DMS 273 treated with DMSO at 0.1 percent for 48 hours (cell line): ENCODE measurements at regions not wholly inside any gene's neighbourhood (a gene's known extent, or its start where the extent isn't known, plus 50 kb on each side); places are given as distances from the start of the nearest gene placed in this dataset.
"Not testable (repeated sequence)": the region's sequence is repeated elsewhere in the genome, so short reads cannot be mapped to it uniquely, and the experiment has no call there.

Source experiments
- DNase-seq: peaks from one replicate; lab custom pipeline; 2025; lab: John Stamatoyannopoulos, UW

DNA sequence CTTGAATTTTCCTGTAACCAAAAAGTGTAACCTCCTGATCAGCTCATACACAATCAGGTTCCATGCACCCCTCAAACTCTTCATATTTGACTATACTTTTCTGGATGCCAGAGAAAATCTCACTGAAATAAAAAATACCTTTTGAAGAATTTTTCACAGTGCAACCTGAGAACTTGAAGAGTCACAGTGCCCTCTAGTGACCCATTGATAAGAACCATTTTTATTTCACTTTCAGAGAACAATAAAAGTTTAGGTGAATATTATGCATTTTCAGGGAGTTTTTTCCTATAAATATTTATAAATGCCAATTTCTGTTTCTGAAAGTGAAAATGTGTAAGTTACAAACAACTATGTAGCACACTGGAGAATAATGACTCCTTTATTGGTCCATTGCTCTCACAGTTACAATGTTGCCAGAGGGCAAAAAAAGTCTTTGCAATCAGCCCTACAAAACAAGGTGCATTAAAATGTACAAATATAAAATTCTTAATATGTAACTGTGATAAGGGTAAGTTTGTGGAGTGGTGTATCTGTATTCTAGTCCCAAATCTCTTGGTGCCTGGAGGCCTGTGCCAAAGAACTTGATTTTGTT, 153.6 kb upstream of the INTU start:
- DNase-seq: no peak

DNA sequence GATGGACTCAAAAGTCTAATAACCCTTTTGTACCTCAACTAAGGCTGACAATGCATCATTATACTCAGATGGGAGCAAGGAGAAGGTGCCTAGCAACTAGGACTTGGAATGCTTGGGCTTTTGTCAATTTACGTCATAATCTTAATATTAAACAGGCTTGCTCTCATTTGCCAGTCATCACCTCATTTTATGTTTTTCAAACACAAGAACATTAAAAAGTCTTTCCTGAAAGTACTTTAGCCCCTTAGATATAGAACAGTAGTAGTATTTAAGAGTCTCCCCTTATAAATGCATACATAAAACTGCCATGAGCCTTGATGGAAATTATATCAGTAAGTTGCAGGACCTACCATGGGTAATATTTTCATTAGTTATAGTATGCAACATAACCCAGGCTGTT, 150.7 kb upstream of the INTU start:
- DNase-seq: no peak

DNA sequence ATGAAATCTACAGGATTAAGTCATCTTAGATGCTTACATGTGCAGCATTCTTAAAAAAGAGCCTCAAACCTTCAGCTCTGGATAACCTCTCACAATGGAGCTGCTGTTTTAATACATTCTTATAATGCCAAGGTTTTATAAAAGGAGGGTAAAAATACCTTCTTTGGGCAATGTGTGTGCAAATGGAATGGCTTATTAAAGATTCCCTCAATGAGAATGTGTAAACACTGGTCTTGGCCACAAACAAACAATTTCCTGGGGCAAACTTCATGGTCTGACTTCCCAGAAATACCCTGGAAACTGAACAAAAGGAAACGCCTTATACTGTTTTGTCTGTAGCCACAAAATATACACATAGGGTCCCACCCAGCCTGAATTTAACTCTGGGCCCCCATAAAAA, 148.6 kb upstream of the INTU start:
- DNase-seq: no peak

DNA sequence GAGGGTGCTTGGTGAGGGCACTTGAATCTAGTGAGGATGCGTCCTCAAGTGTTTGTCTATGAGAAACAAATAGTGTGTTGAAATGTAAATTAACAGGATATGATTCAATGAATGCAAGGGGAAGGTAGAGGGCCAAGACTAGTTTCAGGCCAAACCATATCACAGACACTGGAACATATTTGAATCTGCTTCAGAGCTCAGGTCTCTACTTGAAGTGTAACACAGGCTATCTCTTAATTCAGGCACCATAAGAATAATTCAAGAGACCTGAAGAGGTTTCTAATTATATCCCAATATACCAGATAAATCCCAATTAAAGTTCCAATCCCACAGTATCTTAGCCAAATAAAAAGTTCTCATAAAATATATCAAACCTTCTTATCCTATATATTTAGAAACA, 146.5 kb upstream of the INTU start:
- no peak for DNase-seq

DNA sequence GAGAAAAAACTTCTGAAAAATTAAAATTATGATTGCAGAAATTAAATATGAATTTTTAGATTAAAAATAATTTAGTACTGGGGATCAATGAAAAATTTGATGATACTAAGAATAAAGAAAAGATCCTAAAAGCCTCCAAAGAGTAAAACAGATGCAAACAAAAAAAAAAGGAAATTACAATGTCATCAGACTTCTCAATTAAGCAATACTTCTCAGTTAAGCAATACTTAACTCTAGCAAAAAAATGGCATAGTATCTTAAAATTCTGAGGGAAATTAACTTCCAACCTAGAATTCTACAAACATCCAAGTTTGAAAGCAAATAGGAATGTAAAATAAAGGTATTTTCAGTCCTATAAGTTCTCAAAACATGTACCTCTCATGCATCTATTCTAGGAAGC, 141.2 kb upstream of the INTU start:
- no peak for DNase-seq

DNA sequence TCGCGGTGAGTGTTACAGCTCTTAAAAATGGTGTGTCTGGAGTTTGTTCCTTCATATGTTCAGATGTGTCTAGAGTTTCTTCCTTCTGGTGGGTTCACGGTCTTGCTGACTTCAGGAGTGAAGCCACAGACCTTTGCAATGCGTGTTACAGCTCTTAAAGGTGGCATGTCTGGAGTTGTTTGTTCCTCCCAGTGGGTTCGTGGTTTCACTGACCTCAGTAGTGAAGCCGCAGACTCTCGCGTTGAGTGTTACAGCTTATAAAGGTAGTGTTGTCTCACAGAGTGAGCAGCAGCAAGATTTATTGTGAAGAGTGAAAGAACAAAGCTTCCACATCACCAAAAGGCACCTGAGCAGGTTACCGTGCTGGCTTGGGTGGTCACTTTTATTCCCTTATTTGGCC, 135.9 kb upstream of the INTU start:
- not testable (repeated sequence) for DNase-seq

DNA sequence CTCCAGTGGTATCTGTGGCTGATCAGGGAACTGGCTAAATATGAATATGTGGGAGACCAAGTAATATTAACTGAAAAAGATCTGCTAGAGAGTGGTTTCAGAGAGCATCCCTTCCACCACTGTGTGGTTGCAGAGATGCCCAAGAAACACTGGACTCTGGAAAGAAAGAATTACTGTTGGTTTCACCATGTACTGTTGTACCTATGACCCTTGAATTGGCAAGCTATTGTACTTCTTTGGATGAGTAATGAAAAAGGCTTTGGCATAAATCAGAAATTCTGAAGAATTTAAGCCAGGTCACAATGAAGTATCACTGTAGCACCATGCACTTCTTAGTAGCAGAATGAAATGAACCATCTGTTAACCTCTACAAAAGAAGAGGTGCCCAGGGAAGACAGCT, 134.4 kb upstream of the INTU start:
- DNase-seq: no peak

DNA sequence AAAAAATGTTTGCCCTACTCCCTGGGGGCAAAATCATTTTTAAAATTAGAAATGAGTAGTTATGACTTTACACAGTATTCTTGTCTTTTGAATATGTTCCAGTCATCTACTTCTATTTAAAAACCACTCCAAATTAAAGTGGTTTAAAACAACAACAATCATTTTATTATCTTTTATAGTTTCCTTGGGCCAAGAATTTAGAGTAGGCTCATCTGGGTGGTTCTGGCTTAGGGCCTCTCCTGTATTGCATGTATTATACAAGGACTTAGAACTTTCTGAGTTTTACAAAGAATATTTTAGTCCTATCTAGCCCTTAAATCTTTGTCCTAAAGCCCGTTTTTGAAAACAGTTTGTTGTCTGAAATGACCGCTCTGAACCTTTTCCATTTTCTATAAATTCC, 132.5 kb upstream of the INTU start:
- DNase-seq: no peak

DNA sequence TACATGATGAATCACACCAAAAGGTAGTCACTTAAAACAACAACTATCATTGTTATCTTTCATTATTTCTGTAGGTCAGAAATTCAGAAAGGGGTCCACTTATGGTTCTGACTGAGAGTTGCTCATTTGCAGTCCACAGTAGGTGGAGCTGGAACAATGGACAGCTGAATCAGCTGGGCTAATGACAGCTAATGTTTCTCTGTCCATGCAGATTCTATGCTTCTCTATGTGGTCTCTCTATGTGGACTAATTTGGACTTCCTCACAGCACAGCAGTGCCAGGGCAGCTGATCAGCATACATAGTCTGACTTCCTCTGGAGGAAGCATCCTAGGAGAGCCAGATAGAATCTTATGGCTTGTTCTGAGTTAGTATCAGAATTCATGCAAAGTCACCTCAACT, 131.7 kb upstream of the INTU start:
- no peak for DNase-seq

DNA sequence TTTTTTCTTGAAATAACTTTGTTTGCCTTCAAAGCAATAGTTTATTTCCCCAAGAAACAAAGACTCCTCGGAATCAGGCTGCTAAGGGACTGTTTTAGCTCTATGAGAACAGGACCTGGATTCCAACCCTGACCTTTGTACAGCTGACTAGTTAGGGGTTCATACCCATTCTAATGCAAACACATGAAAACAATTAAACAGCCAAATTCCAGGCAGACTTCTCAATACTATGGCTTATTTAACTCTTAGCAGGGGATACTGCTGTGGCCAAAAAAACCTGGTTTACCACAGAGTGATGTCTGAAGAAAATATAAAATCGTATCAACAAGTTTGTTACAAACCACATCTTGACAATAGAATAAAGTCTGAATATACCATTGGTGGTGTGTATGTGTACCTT, 129.6 kb upstream of the INTU start:
- DNase-seq: no peak

DNA sequence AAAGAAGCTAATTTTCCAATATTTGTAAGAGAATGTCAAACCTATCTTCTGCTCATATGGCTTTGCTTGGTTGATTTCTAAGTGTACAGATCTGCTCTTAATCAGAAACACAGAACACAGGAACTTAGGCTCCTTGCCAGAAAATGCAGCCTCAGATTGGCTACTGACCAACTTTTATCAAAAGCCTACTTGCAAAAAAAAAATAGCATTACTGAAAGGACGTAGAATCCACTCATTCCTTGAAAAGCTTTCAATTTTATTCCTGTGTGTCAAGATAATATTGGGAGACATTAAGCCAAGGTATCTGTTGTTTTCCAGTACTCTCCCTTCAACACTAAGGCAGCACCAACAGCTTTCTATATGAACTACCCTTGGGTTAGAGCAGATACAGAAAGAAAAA, 127.6 kb upstream of the INTU start:
- DNase-seq: no peak

DNA sequence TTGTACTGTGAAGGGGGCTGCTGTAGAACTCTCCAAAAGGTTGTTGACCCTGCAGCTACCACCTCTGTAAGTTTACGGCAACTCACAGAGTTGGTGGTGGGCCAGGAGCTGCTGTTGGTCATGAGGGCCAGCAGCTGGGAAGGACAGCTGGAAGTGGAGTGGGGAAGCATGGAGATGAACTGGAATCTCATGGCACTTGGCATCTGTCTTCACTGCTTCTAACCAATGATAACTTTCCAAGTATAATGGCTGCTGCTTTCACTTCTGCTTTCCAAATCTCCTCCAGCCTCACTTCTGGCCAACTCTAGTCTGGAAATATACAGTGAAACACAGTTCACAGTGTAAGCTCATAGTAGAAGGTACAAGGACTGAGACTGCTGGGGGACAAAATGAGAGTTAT, 126.5 kb upstream of the INTU start:
- no peak for DNase-seq

DNA sequence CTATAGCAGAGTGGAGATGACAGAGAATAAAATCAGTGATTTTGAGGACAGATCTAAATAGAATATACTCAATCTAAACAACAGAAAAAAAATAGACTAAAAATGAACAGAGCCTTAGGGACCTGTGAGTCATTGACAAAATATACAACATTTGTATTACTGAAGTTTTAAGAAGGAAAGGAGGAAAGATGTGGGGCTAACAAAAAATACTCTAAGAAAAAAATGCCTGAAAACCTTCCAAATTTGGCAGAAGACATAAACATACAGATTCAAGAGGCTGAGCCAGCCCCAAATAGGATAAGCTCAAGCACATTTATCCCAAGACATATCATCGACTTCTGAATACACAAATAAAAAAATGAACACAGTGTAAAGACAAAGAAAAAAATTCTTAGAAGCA, 123.6 kb upstream of the INTU start:
- no peak for DNase-seq

DNA sequence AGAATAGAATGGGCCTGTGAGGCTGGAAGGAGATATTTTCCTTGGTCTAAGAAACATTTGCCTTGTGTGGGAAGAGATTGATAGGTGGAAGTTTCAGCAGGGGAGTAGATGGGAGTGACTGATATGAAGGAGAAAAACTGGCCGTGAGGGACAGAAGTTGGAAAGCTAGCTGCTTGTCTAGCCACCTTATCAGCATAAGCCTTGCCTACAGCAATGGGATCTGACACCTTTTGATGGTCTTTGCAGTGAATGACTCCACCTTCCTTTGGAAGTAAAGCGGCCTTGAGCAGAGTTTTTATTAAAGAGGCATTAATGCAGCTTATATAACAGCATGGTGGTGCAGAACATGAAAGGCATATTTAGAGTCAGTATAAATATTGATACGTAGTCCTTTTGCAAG, 120.1 kb upstream of the INTU start:
- DNase-seq: not testable (repeated sequence)

DNA sequence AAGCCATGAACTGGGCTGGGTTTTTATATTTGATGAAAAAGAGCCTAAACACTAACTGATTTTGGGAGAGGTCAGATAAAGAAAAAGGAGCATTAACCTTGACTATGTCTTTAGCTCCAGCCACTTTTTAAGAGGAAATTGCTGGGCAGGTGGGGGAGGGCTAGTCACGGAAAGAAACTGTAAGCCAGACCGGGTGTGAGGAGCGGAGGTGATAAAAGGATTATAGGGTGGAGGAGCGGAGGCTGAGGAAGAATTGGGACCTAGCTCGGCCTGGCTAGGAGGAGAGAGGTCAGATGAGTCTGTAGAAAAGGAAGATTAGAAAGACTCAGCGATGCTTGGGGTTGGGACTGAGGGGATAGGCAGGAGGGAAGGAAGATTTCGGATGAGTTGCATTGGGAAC, 117.5 kb upstream of the INTU start:
- not testable (repeated sequence) for DNase-seq

DNA sequence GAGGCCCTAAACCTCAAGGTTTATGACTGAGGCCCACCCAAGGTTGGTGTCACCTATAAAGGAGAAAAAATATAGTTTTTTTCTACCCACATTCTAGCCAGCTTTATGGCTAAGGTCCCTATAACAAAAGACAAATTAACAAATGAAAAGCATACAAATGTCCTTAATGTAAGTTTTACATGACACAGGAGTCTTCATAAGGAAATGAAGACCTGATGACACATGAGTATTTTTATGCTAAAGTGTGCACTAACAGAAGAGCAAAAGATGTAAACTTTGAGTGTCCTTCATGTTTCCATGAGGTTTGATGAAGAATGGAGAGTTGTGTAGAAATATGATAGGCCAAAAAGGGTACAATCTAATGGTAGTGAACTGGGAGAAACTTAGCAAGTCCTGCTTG, 114.7 kb upstream of the INTU start:
- no peak for DNase-seq

DNA sequence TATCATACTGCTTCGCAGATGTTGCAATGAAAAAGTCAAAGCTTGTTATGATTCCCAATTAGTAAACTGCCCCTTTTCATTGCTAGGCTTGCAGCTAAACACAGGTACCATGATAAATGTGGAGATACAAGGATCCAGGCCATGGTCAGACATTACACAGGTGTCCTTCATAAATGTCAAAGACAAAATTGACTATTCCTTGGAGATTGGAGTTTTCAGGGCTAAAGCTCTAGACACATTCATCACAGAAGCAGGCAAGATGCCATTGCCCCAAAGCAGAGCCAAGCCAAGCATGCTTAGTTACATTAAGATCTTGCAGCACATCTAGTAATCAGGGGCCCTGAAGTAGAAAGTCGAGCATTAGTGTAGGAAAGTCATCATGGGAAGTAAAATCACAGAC, 111.3 kb upstream of the INTU start:
- DNase-seq: no peak

DNA sequence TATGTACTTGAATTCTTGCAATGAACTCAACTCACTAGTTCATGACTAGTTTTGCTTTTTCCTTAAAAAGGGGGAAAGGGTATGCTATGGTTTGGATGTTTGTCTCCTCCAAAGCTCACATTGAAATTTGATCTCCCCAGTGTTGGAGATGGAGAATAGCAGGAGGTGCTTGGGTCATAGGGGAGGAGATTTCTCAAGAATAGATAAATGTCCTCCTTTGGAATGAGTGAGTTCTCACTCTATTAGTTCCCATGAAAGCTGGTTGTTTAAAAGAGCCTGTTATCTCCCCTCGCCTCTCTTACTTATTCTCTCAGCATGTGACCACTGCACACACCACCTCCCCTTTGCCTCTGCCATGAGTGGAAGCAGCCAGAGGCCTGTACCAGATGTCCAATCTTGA, 109.4 kb upstream of the INTU start:
- DNase-seq: no peak

DNA sequence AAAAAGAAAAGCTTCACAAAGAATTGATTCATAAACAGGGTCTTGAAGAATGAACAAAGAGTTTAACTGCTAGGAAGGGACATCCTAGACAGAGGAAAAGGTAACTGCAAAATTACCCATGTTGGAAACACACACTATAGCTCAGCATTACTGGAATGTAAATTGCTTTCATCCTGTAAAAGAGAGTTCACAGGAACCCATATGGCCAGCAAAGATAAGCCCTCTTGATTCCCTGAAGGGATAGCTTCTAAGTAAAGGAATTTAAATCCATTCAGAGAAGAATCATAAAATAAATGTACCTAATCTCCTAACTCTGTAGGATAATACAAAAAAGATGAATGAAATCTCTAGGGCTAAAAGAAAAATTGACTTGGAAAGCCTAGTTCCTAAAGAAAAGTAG, 107.1 kb upstream of the INTU start:
- no peak for DNase-seq

DNA sequence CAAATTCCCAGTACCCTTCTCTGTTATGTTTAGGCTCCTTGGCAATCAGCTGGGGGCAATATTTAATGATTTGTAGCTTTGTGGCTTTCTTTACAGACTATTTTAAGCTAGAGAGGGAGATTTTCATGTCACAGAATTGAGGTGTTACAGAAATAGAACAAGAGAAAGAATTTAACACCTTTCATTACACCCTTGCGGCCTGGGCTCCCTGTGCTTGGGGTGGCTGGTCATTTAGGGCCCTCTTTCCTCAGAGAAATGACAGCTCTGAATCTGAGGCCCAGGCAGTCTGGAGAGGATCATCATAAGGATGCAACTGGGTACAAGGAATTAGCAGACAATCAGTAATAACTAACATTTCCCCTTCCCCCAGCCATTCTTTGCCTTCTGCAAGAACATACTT, 104.5 kb upstream of the INTU start:
- no peak for DNase-seq

DNA sequence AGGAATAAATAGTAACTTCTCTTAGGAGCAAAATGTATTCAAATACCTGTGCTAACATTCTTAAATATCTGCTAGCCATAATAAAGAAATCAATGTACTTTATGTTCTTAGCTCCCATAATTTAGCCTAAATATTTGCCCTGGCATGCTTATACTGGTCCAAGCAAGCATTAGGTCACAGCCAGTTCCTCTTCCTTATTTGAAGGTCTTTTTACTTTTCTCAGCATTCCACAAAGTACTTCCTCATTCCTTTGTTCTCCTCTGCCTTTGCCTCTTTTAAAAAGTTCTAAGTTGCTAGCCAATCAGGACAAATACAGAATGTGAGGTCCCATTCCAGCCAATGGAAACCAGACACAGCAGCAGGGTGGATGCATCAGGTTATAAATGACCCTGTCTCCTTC, 102.9 kb upstream of the INTU start:
- not testable (repeated sequence) for DNase-seq

DNA sequence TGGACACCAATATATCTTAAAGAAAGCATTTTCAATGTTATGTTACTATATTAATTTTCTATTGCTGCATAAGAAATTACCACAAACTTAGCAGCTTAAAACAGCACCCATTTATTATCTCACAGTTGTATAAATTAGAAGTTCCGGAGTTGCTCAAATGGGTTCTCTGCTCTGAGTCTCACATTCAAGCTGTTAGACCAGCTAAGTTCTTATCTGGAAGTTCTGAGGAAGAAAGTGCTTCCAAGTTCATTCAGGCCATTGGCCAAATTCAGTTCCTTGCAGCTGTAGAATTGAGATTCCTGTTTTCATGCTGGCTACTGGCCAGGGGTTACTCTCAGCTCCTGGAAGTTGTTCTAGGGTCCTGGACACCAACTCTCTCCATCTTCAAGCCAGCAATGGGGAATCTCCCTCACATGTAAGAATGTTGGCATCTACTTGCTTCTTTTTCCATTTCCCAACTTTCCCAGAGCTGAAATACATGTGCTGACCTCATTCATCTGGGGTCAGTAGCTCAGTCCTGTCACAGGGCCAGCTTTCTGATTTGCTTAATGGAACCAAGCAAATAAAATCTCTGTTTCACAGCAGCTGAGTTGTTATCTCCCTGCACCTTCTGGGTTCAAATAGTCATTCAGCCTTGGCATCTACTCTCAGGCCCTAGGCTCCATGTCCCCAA, 99.6 kb upstream of the INTU start:
- DNase-seq: no peak

DNA sequence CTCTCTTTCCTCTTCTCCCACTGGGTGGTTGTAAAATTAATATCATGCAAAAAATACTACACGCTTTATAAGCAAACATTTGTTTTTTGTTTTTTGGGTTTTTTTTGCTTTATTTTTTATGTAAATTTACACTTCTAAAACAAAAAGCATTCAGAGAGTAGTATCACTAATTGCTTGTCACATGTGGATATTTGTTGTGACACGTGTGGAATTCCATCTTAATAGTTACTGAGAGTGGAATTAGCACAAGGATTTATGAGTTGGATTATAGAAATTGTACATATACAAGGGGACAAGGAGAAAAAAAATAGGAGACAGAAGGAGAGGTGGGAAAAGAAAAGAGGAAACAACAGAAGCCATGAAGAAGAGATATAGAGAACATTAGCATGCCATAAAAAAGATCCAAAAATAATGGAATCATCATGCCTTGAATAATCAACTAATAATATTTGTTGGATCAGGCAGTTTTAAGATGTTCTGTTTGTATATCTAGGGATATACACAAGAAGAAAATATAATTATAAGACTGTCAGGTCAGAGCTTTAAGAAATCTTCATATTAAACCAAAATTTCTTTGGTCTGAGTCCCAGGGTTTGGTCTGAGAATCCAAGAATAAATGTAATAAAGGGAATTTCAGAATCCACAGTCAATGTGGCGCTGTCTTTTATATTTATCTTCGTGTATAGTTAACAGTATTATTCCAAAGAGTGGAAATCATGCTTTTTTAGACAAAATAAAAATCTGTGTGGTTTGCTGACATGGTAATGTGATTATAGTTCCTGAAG, 98.5 kb upstream of the INTU start:
- DNase-seq: no peak

DNA sequence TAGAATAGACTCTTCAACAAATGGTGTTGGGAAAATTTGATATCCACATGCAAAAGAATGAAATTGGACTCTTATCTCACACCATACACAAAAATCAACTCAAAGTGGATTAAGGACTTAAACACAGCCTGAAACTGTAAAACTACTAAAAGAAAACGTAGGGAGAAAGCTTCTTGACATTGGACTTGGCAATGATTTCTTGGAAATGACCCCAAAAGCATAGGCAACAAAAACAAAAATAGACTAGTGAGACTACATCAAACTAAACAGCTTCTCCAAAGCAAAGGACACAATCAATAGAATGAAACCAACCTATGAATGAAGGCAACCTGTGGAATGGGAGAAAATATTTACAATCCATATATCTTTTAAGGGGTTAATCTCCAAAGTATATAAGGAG, 94.7 kb upstream of the INTU start:
- no peak for DNase-seq
